GM19395 (cell line): ENCODE measurements at regions not wholly inside any gene's neighbourhood (a gene's known extent, or its start where the extent isn't known, plus 50 kb on each side); places are given as distances from the start of the nearest gene placed in this dataset.

Experiments
- ATAC-seq: cut with Tn5 transposase; IDR thresholded peaks from one replicate; pipeline ENCODE4 v1.9.1; 2021; ENCODE audit warnings: mild to moderate bottlenecking, moderate library complexity; ENCODE audit not compliant: unreplicated experiment

DNA sequence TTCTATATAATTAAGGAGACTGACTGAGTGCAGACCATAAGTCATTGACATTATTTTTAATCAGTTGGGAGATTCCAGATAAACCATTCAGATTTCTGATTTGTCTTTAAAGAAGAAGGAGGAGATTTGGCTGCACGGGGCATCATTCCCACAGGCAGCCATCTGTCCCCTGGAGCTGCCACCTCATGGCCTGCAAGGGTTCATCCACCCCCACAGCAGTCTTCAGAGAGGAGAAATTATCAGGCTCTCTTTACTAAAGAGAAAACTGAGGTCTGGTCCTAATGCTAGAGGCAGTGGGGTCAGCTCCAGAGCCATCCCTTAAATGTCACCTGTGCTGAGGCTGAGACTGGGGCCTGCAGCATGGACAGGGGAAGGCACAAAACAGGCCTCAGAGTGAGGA, 501.3 kb upstream of the SULF2 start:
- no peak for ATAC-seq

DNA sequence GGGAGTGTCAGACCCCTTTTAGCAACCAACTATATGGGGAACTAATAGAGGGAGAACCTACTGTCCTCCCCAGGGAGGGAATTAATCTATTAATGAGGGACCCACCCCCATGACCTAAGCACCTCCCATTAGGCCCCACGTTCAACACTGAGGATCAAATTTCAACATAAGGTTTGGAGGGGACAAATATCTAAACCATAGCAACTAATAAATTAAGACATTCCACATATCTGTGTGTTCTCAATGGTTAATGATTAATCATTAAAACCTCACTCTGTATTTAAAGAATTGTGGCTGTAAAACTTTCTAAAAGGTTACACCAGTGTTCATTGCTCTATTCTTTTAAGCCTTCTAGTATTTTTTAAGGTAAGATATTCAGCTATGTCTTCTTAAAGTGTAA, 500.4 kb upstream of the SULF2 start:
- ATAC-seq = no peak

DNA sequence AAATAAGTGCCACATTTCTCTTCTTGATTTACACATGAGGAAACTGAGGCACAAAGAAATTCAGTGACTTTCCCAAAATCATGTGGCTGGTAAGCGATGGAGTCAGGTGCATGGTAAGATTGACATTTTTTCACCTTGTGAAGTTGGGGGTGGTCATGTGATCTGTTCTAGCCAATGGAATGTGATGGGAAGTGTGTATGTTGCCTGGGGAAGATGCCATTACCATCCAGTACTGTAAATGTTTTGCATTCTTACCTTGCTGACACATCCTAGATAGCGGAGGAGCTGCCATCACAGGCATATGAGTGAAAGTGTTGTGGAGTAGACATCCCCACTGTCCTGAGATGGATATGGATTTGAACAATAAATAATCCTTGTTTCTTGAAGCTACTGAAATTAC, 499.6 kb upstream of the SULF2 start:
- no peak for ATAC-seq

DNA sequence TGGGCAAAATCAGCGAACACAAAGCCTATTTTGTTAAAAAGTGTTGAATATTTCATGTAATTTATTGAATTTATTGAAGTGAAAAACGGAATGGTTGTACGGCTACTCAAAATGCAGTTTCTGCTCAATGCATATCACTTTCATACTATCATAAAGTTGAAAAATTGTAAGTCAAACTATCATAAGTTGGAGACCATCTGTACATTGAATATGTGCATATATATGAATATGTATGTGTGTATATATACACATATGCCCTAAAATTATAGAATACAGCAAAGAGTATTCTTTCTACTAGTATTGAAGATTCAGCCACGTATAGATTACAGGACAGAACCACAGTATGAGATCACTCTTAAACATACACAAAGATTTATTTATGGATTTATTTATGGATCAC, 499.0 kb upstream of the SULF2 start:
- ATAC-seq = no peak

DNA sequence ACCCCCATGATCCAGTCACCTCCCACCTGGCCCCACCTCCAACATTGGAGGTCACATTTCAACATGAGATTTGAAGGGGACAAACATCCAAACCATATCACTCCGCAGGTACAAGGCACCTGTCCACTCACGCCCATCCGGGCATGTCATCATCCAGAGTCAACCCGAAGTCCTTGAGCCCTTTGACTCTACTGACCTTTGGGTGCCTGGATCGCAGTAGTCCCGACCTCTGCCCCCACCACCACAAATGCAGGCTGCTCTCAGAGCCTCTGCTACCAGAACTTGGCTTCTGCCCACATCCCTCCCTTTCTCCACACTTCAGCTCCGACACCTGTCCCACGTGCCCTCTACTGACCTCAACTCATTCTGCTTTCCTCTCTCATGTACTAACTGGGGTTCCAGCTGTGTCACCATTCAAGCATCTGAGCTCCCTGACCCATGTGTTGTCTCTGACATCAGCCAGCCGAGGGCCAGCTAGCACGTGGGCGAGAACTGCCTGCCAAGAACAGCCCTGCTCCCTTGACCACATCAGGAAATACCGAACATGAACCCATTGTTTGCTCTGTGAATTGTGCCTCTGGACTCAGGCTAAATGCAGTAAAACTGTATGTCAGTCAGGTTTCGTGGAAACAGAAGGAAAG, 498.3 kb upstream of the SULF2 start:
- ATAC-seq = no peak

DNA sequence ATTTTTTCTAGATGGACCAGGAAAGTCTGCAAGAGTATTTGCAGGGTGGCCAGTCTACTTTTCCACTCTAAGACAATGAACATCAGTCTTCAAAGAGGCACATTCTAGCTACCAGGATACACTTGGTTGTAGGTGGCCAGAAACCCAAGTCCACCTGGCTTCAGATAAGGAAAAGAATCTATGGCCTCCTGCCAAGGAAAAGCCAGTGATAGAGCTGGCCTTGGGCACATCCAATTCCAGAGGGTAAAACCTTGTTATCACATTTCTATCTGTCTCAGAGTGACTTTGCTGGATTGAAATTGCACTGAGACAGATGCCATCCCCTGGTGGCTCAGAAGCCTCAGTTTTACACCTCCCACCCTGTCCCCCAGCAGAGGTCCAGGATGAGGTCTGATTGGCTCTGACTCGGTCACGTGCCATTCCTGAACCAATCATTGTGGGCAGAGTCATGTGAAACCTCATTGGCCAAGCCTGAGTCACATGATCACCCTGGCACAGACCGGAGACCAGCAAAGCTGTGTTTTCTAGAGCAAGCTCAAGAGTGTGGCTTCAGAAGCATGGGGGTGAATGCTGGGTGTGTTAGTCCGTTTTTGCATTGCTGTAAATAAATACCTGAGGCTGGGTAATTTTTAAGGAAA, 497.4 kb upstream of the SULF2 start:
- ATAC-seq = no peak

DNA sequence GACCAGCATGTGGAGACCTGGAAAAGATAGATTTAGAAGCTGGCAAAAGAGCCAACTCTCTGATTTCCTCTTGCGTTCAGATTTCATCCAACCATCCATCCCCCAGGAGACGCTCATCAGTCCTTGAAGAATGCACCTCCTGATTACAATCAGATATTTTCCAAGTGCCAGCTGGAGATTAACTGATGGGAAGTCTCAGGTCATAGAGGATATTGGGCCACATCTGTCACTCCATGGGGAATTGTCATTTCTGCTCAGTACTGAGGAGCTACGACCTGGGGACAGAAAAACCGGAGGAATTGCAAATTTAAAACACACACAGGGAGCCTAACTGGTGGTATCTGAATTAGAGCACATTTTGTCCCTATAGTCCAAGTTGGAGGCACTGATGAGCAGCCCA, 496.2 kb upstream of the SULF2 start:
- ATAC-seq = no peak

DNA sequence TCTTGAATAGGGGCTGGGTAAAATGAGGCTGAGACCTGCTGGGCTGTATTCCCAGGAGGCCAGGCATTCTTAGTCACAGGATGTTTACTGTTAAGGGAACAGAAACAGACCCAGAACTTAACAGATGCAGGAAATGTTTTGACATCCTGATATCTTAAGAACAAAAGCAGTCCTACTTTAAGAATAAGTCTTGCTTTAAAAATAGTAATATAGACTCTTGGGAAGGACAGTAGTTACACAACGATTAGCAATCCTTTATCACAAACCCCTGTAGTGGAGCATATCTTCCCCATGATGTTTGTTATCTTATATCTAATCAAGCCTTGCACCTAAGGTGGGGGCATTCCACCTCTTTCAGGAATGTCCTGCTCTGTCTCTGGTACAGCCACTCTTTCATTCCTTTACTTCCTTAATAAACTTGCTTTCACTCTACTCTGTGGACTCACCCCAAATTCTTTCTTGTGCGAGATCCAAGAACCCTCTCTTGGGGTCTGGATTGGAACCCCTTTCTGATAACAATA, 493.7 kb upstream of the SULF2 start:
- no peak for ATAC-seq

DNA sequence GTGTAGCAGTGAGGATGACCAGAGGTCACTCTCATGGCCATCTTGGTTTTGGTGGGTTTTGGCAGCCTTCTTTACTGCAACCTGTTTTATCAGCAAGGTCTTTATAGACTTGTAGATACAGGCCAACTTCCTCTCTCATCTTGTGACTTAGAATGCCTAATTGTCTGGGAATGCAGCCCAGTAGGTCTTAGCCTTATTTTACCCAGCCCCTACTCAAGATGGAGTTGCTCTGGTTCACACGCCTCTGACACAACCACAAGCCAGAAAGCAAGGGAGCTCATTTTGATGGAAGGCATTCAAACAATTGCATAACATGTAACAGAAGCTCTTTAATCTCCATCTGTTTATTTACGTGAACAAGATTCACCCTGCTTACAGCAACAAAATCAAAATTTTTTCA, 492.0 kb upstream of the SULF2 start:
- no peak for ATAC-seq

DNA sequence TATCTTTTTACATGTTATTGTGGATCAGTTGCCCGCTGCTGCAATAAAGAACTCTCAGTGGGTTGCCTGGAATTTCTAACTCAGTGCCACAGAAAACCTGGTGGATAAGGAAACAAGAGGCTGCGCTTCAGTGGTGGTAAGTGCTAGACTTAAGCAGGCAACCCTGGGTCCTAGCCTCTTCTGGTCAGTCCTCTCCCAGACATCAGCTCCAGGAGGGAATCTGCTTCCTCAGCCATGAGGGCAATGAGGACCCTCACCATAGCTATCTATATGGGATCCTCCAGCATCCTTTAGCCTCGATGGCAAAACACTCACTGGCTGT, 490.7 kb upstream of the SULF2 start:
- ATAC-seq = no peak

DNA sequence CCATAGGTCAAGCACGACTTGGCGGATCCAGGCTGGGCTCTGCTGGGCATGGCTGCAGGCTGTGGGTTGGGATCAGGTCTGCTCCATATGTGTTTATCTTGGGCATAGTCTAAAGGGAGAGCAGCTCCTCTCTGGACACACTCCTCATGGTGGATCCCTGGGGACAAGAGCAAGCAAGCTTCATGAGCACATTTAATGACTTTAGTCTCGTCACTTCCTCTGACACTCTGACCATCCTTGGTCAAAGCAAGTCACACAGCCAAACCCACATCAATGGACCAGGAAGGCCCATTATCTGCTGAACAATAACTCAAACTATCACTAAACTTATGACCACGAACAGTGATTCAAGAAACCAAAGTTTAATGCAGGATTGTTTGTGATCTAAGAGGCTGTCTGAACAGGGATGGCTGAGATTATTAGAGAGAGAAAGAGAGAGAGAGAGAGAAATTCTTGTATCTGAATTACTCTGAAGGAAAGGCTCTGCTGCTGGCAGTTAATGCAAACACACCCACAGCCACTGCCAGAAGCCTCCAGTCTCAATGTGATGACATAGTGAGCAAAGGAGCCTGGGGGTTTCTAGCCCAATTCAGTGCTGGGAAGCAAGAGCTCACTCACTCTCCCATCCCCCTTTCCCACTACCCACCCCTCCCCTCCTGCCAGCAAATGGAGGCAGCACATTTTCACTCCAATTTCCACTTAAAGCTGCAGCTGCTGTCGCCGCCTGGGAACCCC, 490.2 kb upstream of the SULF2 start:
- ATAC-seq = no peak

DNA sequence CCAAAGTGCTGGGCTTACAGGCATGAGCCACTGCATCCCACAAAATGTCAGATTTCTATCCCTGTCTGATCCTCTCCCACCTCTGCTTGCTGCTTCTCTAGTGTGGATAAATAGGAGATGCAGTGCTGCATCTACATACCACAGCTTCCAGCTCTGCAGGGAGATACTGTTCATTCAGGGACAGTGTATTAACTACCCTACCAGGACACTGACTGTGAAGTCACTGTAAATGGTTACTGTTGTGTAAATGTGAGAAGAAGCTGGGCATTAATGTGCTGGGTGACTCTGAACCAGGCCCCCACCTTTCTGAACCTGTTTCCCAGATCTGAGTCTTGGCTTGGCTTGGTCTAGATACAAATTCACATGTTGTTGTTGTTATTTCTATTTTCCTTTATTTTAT, 488.6 kb upstream of the SULF2 start:
- ATAC-seq = no peak

DNA sequence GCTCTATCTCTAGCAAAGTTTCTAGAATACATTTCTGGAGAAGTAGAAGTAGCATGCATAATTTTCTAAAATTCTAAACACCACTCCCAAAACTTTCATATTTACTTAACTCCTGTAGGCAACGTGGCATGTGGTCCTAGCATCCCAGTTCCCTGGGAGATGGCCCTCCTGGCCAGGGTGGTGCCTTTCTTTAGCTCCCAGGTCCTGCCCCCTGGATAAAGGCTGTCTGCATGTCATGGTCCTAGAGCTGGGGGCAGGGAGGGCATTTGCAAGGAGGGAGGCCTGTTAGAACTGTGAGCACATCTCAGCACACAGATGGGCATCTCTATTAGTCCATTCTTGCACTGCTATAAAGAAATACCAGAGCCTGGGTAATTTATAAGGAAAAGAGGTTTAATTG, 485.6 kb upstream of the SULF2 start:
- ATAC-seq = no peak

DNA sequence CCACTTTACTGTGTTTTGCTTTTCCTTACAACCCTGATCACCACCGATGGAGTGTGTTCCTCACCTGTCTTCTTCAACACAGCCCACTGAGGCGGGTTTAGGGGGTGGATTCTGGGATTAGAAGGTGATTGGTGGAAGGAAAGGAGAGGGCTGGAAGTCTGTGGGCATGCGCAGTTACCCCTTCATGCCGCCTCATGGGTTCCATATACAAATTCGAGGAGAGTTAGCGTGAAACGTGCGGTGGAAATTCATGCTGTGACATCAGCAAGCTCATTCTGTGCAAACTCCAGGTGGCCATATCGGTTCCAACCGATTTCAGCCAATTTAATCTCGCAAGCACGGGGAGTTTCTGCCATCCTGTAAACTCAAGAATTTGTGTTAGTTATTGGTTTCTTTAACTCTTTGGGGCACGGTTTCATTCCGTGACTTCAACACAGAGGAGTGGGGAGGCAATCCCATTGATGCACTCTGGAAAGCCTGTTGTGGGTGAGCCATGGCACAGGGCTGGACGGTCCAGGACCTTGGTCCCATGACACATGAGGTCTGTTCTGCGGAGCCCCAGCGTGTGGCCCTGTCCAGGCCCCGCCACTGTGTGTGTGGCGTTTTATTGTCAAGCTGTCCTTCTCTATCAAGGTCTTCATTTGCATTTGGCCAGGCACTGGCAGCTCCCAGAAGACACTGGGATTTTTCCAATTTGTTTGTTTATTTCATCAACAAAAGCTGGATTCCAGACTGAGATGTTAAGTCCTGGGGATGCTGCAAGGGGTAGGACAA, 482.8 kb upstream of the SULF2 start:
- ATAC-seq = no peak

DNA sequence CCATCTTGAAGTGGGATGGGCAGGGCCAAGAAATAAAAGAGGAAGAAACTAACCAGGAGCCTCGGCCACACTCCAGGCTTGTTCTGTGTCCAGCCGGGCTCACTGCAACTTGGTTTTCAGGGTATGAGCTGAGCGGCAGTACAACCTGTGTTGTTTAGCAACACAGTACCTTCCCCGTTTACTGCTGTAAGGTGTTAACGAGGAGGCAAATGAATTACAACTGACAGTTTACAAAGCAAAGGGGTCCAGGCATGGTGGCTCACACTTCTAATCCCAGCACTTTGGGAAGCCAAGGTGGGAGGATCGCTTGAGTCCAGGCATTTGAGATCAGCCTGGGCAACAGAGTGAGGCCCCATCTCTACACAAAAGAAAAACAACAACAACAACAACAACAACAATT, 481.3 kb upstream of the SULF2 start:
- ATAC-seq = no peak

DNA sequence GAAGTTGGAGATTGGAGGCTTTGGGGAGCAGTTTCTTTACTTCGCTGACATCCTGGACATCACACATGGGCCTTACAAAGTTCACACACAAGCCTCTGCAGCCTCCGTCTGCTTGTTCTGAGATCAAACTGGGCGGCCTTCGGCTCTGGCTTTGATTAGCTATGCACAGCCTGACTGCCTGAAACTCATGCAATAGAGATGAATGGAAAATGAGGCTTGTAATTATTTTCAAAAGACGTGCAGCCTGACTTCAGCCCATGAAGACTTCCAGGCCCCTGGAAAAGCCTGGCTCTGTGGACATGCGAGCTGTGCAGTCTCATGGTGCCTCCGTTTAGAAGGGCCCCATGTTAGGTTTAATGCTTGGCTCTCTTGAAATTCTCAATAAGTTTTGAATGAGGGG, 480.5 kb upstream of the SULF2 start:
- ATAC-seq = no peak

DNA sequence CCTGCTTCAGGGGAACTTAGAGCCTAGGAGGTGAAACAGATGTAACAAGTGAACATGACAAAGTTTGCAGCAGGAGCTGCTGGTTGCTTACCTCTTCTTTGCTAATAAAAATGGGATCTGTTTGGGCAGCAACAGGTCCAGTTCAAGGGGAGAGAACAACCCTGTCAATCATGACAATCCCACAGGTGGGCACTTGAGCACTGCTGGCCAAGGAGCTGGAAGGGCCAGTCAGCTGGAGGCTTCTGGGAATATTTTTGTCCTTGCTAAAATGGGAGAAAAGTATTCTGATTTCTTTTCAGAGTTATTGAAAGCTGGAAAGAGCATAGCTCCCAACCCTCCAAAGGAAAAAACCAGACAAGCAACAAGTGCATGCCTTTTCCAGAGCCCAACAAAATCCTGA, 477.7 kb upstream of the SULF2 start:
- ATAC-seq = no peak

DNA sequence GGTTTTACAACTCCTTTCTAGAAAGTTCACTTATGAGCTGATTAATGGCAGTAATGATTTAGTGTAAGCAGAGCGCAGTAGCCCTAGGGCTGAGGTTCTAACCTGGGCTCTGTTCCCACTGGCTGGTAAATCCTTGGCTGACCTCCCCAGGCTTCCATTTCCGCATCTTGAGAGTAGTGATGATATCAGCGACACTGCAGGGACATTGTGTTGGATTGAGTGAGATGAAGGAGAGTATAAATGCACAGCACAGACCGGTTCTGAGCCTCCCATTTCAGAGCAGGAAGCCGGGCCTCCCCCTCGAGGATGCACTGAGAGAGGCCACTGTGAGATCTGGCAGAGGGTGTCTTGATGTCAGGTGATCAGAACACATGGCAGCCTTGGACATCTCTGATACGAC, 477.2 kb upstream of the SULF2 start:
- ATAC-seq = no peak

DNA sequence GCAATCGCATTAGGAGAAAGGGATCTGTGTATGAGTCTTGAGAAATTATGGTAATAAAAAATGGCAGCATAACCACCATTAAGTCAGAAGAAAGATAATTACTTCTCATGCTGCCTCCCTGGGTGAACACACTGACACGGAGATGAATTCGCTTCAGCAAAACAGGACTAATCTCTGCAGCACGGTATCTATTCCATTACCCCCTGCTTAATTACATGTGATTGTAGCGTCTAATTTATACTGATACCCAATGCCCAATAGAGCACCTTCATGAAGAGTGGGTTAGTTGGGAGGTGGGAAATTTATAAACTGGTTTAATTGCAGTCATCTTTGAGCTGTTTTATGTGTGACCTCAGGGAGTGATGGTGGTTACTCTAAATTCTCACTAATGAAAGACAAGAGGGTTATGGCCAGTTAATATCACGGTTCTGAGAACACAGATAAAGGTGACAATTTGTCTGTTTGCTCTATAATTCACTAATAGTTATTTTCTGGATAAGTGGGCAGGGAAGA, 476.2 kb upstream of the SULF2 start:
- ATAC-seq = no peak

DNA sequence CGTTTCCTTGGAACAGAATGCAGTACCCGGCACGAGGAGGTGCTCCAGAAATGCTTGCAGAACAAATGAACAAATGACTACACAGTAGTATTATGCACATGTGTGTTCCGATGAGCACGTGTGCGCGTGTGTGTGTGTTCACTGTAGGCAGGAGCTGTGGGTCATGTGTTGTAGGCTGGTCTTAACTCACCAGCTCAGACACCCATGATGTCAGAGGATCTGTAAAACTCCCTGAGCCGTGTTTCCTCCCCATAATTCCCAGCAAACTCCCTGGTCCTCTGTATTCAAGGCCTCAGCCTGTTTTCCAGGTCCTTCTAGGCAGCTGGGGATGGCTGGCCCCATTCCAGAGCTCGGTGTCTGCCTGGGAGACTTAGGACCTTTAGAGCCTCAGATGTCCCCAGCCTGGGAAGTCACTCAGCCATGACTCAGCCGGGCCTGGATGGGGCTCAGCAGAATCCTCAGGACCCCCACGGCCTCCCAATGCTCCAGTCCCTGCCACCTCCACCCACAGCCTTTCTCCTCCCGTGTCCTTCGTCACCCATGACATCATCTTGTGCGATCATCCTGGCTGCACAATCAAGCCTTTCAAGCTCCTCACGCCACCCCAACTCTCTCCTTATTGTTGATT, 475.0 kb upstream of the SULF2 start:
- no peak for ATAC-seq

DNA sequence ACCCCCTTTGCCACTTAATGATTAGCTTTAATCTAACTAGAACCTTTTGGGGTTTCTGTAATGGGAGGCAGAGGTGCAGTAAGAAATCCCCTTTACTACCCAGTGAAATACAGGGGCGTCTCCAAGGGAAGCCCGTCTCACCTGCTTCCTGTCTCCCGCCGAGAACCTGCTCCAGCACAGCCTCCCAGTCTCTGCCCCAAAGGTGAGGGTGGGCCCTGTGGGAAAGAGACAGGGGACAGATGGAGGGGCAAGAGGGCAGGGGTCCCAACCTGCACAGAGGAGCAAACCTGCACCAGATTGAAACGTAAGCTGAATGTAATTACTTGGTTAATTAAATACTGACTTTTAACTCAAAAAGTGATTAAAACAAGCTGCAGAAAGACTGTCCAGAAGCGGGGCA, 474.2 kb upstream of the SULF2 start:
- ATAC-seq = no peak
